ENCODE measurements at regions not wholly inside any gene's neighbourhood (a gene's known extent, or its start where the extent isn't known, plus 50 kb on each side); places are given as distances from the start of the nearest gene placed in this dataset.
"Not testable (repeated sequence)": the region's sequence is repeated elsewhere in the genome, so short reads cannot be mapped to it uniquely, and the experiment has no call there.

- no peaks in the 10 kb centered on the region for H3K4me1 ChIP-seq
- no peaks in the 10 kb centered on the region for H3K36me3 ChIP-seq
- DNase-seq (ENCODE audit: low spot score): no peak
- H3K4me3 ChIP-seq: no peak overlapping the region
- H3K9me3 ChIP-seq: no peaks in the 10 kb centered on the region
- no peaks in the 10 kb centered on the region for H3K27me3 ChIP-seq
- no peak for TF ChIP-seq CTCF (IDR thresholded peaks at IDR 0.05)
- no peak overlapping the region for H3K27ac ChIP-seq
These were observed 1015.5 kb upstream of the MIR17HG start for GRCh38 chr13:90331974-90332373.

- TF ChIP-seq CTCF (IDR thresholded peaks at IDR 0.05): no peak
- H3K27ac ChIP-seq: no peak overlapping the region
- no peak for DNase-seq (ENCODE audit: low spot score)
- no peaks in the 10 kb centered on the region for H3K36me3 ChIP-seq
- no peaks in the 10 kb centered on the region for H3K27me3 ChIP-seq
- H3K9me3 ChIP-seq: no peaks in the 10 kb centered on the region
- no peak overlapping the region for H3K4me3 ChIP-seq
- no peaks in the 10 kb centered on the region for H3K4me1 ChIP-seq
These were observed 1011.0 kb upstream of the MIR17HG start for GRCh38 chr13:90336507-90336906.

- not testable (repeated sequence) for H3K9me3 ChIP-seq; H3K4me3 ChIP-seq; H3K27me3 ChIP-seq; DNase-seq (ENCODE audit: low spot score); H3K36me3 ChIP-seq; H3K4me1 ChIP-seq; H3K27ac ChIP-seq
These were observed 1006.1 kb upstream of the MIR17HG start for GRCh38 chr13:90341348-90341747.

- not testable (repeated sequence) for H3K9me3 ChIP-seq; DNase-seq (ENCODE audit: low spot score); H3K27me3 ChIP-seq; H3K36me3 ChIP-seq; H3K27ac ChIP-seq; H3K4me1 ChIP-seq; H3K4me3 ChIP-seq
These were observed 998.9 kb upstream of the MIR17HG start for GRCh38 chr13:90348477-90349136.

- DNase-seq (ENCODE audit: low spot score): no peak
- Histone ChIP-seq H3K4me3 (no peak overlapping the region), H3K9me3 (no peaks in the 10 kb centered on the region), H3K36me3 (no peaks in the 10 kb centered on the region), H3K27me3 (no peaks in the 10 kb centered on the region), H3K27ac (no peak overlapping the region), H3K4me1 (no peaks in the 10 kb centered on the region)
- no peak for TF ChIP-seq CTCF (IDR thresholded peaks at IDR 0.05)
These were observed 994.7 kb upstream of the MIR17HG start for GRCh38 chr13:90352763-90353162.

GRCh38 chr13:90355162-90355751 lies 992.2 kb upstream of the MIR17HG start:
- H3K36me3 ChIP-seq: no peaks in the 10 kb centered on the region
- H3K4me1 ChIP-seq: no peaks in the 10 kb centered on the region
- no peak for DNase-seq (ENCODE audit: low spot score)
- H3K27me3 ChIP-seq: no peaks in the 10 kb centered on the region
- no peak for TF ChIP-seq CTCF (IDR thresholded peaks at IDR 0.05)
- H3K9me3 ChIP-seq: no peaks in the 10 kb centered on the region
- no peak overlapping the region for H3K27ac ChIP-seq
- no peak overlapping the region for H3K4me3 ChIP-seq

- H3K4me3 ChIP-seq: no peak overlapping the region
- H3K36me3 ChIP-seq: no peaks in the 10 kb centered on the region
- H3K27ac ChIP-seq: no peak overlapping the region
- DNase-seq (ENCODE audit: low spot score): no peak
- TF ChIP-seq CTCF (IDR thresholded peaks at IDR 0.05): no peak
- no peaks in the 10 kb centered on the region for H3K4me1 ChIP-seq
- no peaks in the 10 kb centered on the region for H3K27me3 ChIP-seq
- H3K9me3 ChIP-seq: no peaks in the 10 kb centered on the region
These were observed 986.7 kb upstream of the MIR17HG start for GRCh38 chr13:90360785-90361184.

Data from right atrium auricular region (tissue), 2 donors.